HG02759 (cell line): ENCODE measurements at regions not wholly inside any gene's neighbourhood (a gene's known extent, or its start where the extent isn't known, plus 50 kb on each side); places are given as distances from the start of the nearest gene placed in this dataset.
A peak's percentile ranks its signal among the peaks of the same experiment; 100 is the strongest.

Experiments
- ATAC-seq: cut with Tn5 transposase; IDR thresholded peaks from one replicate; pipeline ENCODE4 v1.9.1; 2021; ENCODE audit warnings: mild to moderate bottlenecking, moderate library complexity; ENCODE audit not compliant: unreplicated experiment

DNA sequence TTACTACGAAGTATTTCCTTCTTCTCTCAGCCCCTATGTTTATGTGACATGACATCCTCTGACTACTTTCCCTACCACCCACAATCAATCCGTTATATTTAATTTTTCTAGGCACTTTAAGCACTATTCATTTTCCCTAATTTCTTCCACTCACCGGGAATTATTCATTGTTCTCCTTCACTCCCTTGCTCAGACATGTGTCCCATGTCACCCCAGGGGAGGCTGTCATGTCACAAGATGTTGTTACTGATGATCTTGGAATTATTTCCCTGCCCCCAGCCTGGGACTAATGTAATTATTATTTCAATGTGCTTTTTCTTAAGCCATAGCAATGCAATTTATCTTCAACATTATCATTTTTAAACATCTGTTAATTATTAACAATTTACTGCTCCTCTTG lies 317.2 kb downstream of the PHF14 start:
- no peak for ATAC-seq

DNA sequence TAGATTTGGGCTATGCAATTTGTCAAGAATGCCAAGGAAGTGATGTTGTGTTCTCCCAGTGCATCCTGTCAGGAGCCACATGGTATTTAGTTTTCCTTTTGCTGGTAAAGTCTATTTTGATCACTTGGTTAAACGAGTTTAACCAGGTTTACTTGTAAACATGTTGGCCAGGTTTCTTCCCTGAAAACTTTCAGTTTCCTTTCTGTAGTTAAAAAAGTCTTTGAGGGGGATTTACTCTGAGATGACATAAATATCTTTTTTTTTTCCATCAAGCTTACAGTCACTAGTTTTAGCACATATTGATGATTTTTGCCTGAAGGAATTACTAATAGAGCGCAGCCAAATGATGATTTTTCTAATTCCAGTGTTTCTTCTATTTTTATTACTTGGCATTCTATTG lies 320.5 kb downstream of the PHF14 start:
- no peak for ATAC-seq

DNA sequence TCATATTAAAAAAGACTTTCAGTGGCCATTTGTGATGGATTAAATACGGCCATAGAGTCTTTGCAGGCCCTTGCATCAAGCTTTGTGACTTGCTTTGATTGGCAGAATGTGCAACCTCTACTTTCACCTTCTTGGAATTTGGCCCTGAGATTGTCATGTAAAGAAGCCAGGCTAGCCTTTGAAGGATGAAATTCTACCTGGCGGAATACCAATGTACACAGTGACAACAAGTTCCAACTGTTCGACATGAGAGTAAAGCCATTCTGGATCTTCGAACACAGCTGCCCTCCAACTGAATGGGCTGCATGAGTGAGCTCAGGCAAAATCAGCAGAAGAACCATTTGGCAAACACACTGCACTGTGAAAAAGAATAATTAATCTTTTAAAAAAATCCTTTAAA lies 321.3 kb downstream of the PHF14 start:
- no peak for ATAC-seq

DNA sequence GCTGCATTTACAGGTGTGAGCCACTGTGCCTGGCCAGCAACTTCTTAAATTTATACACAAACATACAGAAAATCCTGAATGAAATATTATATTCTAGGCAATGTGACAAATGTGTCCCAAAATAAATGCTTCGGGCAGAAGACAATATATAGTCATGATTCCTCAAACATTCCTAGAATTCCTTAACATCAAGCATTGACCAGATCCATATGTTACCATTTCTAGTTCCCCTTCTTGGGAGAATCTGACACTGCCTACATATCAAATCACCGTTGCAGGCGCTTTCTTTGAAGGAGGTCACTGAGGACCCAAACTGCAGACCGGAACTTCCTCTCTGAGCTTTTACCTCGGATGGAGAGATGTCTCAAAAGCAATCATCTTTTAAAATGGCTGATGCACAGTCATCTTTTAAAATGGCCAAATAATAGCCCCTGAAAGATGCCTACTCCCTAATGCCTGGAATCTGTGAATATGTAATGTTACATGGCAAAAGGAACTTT lies 323.5 kb downstream of the PHF14 start:
- ATAC-seq: no peak

DNA sequence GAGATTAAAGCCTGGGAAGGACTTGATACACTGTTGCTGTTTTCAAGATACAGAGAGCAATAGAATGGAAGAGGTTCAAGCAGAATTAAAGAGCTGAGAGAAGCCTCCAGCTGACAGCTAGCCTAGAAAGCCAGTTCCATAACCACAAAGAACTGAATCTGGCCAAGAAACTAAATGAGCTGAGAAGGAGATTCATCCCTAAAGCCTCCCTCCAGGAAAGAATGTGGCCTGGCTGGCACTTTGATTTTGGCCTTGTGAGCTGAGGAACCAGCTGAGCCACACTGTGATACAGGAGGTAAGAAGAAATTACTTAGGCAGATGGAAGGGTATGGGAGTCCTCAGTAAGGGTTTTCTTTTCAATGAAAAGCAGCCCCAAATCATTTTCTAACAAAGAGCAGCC lies 324.1 kb downstream of the PHF14 start:
- no peak for ATAC-seq

DNA sequence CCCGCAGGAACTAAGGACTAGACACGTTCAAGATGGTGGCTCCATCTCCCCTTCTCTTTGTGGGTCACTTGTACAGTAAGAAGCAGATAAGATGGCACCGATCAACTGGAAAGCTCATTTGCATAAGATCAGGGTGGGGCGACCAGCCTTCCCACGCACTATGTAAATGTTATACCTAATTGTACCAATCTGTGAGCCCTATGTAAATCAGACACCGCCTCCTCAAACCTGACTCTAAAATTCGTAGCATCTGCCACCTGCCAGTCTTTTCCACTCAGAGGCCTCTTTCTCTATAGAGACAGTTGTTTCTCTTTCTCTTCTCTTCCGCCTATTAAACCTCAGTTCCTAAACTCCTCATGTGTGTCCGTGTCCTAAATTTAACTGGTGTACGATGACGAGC lies 324.5 kb downstream of the PHF14 start:
- no peak for ATAC-seq

DNA sequence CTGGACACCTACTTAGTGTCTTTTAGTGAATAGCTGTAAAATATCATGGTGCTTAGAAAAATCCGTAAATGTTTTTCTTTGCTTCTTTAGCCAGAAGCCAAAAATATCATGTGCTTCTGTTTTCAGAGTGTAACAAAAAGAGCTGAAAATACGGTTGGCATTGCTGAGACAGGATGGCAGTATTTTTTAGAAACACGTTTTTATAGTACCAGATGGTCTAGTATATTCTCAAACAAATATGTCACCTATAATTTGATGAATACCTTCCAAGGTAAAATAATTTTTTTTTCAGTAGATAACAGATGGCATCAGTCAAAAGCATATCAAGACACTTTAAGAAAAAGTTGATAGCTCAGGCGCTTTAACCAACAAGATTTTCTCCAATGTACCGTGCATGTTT lies 326.6 kb downstream of the PHF14 start:
- no peak for ATAC-seq

DNA sequence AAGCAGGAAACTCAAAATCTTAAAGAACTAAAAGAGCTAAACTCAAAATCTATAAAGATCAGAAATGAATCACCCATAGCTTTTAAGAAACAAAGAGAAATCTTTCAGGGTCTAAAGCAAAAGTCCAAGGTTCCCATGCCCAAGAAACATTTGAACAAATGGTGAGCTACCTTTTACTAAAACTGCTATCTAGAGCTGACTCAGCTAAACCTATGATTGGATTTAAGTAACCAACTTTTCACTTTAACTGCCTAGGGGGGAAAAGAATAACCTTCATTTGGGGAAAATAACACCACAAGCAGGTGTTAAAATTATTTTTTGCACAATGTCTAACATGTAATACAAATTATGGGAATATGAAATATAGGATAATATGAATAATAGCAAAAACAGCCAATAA lies 328.4 kb downstream of the PHF14 start:
- no peak for ATAC-seq

DNA sequence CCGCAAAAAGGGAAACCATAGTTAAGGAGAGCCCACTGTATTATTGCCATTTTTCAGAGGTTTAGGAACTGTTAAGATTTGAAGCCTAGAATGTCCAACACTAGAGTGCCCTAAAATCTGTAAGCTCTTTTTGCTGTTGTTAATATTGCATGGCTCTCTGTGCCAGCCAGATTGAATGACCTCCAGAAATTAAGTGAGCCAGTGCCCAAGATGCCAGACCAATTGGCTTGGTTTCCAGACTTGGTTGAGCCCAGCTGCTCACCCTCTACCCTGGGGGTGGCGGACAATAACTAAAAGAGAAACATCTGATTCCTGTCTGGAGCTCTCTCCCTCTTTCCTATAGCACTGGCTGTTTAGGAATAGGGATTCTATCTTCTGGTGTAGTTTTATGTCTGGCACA lies 340.1 kb downstream of the PHF14 start:
- no peak for ATAC-seq

DNA sequence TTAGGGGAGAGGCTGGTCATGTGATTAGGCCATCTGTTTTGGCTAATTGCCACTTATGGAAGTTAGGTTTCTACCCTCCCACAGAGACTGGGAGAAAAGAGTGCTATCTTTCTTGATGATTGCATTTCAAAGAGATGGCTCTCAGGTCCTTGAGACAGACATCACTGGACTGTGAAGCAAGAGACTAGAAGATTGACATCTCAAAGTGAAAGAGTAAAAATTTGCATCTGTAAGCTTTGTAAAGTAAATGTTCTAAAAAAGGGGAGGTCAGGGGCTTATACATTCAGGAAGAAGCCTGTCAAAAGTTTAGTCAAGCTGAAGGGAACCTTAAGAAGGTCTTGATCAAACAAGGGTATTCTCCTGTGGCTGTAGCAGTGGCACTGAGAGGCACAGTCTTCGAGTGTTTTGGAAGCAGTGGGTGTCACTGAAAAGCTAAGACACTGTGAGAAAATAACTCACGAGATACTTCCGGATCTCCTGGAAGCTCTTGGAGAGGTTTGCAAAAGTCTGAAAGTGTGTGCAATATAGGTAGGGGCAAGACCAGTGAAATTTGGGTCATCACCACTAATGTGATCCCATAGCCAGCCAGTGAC lies 342.1 kb downstream of the PHF14 start:
- peak; percentile 76 for ATAC-seq

DNA sequence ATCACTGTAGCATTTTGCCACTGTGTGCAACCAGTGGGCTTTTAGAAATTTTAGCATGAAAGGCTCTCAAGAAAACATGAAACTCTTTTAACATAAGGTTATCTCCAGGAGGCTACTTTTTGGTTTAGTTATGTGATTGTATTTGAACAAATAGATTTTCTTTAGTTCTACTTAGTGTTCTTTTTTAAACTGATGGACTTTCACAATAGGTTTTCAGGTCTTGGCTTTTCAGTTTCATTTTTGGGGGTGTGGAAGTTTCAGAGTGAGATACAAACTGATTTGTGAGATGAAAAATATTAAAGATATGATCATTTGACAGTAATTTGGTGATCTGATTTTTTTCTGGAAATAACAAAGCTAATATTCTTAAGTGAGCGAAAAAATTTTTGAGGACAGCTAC lies 344.1 kb downstream of the PHF14 start:
- ATAC-seq: no peak

DNA sequence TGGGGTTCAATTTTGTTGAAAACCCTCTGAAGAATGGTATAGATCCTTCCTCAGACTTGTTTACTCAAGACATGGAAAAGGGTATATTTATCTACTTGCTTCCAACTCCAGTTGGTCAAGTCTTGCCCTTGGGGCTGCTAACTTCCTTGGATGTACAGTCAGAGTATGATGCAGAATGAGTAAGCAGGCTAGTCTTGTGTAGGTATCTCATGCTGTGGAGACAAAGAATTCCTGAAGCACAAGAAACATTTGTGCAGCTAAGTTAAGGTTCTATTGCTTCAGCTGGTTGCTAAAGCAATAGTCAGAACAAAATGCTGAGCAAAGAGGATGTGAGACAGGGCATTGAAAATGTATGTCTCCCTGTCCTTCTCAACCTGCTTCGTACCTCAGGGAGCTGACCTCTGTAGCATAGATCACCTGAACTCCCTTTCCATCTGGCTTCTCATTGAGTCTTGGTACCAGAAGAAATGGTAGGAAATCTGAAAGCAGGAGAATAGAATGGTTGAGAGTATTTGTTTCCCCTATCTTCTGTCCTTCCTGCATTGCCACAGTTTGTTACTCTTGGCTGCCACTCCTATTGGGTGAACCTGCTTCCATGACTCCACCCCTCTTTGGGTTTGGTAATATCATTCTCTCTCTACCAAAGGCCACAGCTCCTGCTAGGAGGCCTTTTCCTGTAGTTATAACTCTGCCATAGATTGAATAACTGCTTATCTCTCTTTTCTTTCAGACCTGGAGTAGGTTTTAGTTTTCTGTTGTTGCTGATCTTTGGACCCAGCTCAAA lies 346.0 kb downstream of the PHF14 start:
- no peak for ATAC-seq
